ENCODE measurements at regions not wholly inside any gene's neighbourhood (a gene's known extent, or its start where the extent isn't known, plus 50 kb on each side); places are given as distances from the start of the nearest gene placed in this dataset.
"Not testable (repeated sequence)": the region's sequence is repeated elsewhere in the genome, so short reads cannot be mapped to it uniquely, and the experiment has no call there.

DNA sequence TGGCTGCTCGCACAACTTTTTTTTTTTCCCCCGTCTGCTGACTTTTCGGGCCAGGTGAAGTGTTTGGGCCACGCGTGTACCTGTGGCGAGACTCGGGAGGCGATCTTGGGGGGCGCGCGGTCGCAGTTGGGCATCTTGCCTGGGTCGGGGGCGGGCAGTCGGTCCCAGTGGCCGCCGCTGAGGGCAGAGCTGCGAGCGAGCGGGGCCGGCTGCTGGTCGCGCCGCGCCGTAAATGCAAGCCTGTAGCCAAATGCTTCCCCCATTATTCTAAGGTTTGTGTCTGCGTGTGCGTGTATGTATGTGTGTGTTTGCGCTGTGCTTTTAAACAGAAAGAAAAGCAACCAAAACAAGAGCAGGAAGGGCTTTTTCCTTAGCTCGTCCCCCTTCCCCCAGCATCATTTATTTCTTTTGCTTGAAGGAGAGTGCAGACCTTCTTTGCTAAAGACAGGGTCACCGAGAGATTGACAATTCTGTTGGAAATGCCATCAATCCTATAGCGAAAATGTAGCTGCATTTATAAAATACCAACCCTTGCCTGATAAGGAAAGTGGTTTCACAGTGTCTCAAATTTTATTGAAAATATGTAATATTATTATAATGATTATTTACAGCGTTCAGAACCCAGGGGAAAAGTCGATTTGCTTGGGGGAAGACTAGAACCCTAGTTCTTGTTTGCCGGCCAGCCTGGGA lies 143.2 kb upstream of the ZNF536 start:
- no peak for DNase-seq (ENCODE audit: low read depth in 3 of 3, low spot score in 2 of 3)

DNA sequence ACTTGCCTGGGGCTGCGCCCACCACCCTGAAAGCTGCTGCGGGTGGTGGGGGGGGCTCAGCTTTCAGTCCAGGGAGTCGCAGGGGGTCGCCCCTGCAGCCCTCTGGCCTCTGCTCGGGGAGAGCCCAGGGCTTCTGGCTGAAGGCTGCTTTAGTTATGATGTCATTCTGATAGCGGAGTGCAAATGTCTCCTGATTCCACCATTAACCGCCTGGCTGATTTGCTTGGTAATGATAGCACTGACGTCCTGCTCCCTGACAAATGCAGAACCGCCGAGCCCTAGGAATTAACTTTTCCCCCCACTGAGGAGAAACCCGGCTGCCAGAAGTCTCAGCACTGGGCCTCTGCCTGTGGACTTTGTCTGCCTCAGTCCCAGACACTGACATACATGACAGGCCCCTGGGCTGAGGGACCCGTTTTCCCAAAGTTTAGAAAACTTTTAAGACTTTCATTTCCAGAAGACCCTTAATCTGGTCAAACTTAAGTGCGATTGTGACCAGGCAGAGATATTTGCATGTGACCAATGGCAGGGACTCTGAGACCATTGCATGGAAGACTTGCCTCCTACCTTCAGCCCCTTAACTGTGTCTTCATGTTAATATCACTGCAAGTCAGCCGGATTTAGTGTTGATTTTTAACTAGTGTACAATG lies 142.5 kb upstream of the ZNF536 start:
- DNase-seq (ENCODE audit: low read depth in 3 of 3, low spot score in 2 of 3): no peak

DNA sequence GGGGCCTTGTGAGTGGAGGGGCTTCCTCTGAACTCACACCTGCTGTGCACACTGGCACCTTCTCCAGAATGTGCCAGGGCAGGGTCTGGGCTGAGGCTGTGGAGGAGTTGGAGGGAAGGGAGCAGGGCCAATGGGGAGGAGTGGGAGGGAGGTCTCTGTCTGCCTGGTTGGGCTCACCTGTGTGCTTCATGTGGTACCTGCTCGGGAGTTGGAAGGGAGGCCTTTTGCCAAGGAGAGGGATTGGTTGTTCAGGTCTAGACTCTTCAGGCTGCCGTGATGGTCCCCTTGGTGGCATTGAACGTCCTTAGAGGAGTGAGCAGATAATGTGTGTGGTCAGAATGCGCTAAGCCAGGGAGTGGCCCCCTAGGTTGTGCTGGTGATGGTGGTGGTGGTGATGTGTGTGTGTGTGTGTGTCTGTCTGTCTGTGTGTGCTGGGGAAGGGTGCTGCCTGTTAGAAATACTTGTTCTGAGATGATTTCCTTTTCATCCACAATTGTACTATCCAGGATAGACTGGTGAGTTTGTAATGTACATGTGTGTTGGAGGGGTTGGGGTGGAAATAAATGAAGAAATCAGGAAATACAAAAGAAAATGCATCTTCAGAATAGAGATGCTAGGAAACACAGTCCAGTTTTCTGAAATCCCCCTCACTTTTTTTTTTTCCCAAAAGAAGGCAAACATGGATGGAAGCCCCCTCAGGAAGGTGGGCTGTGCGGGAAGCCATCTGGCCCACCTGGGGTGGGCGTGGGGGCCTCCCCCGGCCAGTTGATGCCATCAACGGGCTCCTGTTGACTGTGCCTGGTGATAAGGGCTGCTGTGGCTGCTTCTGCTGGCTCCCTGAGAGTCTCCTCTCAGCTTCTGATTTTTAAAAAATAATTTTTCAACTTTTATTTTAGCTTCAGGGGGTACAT lies 140.5 kb upstream of the ZNF536 start:
- DNase-seq (ENCODE audit: low read depth in 3 of 3, low spot score in 2 of 3): no peak

DNA sequence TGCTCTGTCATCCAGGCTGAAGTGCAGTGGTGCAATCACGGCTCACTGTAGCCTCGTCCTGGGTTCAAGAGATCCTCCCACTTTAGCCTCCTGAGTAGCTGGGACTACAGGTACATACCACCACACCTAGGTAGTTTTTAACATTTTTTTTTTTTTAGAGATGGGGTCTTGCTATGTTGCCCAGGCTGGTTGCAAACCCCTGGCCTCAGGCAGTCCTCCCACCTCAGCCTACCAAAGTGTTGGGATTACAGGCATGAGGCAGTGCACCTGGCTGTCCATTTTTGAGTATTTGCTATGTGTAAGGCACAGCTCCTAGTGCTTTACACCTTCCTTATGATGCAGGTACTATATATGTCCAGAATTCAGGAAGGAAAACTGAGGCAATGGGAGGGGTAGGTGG lies 138.8 kb upstream of the ZNF536 start:
- DNase-seq (ENCODE audit: low read depth in 3 of 3, low spot score in 2 of 3): no peak

DNA sequence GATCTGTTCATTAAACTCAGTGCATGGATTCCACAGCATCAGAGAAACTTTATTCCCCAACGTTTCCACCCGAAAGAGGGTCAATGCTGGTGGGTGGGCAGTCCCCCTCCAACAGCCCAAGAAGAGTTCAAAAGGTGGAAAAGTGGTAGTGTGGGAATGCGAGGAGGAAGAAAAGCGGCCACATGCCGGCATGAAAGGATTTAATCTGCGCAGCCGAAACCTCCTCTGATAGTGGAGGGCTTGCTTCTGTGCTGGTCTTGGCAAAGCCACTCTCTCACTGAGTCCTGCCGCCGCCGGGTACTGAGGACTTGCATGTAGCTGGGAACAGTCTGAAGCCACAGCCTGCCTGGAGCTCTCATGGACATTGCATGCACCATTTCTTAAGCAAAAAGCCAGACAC lies 136.2 kb upstream of the ZNF536 start:
- no peak for DNase-seq (ENCODE audit: low read depth in 3 of 3, low spot score in 2 of 3)

DNA sequence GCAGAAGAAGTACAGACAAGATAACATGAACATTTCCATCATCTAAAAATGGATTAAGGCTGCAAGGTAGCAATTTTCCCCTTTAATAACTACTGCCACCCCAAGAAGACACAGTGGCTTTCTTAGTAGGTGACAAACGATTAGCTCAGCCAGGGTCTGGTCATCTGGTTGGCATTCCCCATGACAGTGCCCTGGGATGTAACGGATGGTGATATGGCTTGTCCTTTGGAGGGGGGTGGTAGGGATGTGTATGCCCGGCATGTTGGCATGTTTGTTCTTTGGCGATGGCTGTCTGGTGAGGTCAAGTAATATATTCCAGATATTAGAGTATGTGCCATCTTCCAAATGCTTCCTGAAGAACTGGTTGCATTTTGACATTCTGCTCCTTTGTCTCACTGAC lies 135.6 kb upstream of the ZNF536 start:
- DNase-seq (ENCODE audit: low read depth in 3 of 3, low spot score in 2 of 3): no peak

DNA sequence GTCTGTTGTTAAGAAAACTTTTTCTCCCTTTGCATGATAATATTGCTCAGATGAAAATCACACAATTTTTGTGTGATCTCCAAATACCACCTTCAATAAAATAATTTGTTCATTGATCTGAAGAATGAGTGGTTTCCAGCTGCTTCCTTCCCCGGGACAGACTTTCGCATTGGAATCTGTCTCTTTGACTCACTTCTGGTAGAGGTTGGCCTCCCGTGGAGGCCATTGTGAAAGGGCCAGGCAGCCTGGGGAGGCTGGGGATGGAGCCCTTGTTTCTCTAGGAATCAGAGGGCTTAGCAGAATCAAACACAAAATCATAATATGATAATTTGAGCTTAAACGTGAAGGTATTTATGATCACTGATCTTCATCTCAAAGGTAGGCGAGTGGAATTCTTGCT lies 135.0 kb upstream of the ZNF536 start:
- no peak for DNase-seq (ENCODE audit: low read depth in 3 of 3, low spot score in 2 of 3)

DNA sequence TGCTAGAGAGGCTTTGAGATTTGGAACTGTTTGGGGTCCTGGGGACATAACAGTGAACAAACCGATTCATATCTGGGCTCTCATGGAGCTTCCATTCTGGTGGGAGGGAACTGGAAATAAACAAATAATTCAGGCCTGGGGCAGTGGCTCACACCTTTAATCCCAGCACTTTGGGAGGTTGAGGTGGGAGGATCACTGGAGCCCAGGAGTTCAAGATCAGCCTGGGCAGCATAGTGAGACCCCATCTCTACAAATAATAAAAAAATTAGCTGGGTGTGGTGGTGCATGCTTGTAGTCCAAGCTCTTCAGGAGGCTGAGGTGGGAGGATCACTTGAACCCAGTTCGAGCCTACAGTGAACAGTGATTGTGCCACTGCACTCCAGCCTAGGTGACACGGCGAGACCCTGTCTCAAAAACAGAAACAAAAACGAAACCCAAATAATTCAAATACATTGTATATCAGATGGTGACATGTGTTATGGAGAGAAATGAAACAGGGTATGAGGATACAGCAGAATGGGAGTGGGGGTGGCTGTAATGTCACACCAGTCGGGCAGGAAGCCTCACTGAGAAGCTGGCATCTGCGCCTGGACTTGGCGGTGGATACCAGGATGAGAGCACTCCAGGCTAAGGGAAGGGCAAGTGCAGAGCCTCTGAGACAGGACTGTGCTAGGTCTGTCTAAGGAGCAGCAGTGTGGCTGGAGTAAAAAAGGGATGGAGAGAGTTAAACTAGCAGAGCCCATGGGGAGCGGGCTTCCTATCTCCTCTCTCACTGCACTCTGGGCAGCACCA lies 131.1 kb upstream of the ZNF536 start:
- DNase-seq (ENCODE audit: low read depth in 3 of 3, low spot score in 2 of 3): no peak

DNA sequence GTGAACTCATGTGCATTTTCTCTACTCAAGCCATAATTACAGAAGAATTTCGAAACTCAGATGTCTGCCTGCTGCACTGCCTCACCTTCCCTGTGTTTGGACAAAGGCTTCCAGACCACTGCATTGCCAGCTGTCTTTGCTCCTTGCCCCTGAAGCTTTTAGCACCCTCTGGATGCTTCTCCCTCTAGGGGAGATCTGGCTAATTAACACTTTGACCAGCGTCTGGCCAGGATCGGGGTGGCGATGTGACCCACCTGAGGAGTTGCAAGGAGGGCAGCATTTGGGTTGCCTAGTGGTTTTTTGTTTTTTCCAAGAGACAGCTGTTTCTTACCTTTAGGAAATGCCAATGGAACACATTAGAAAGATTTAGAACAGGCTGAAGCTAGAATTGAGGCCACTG lies 127.7 kb upstream of the ZNF536 start:
- DNase-seq (ENCODE audit: low read depth in 3 of 3, low spot score in 2 of 3): no peak

DNA sequence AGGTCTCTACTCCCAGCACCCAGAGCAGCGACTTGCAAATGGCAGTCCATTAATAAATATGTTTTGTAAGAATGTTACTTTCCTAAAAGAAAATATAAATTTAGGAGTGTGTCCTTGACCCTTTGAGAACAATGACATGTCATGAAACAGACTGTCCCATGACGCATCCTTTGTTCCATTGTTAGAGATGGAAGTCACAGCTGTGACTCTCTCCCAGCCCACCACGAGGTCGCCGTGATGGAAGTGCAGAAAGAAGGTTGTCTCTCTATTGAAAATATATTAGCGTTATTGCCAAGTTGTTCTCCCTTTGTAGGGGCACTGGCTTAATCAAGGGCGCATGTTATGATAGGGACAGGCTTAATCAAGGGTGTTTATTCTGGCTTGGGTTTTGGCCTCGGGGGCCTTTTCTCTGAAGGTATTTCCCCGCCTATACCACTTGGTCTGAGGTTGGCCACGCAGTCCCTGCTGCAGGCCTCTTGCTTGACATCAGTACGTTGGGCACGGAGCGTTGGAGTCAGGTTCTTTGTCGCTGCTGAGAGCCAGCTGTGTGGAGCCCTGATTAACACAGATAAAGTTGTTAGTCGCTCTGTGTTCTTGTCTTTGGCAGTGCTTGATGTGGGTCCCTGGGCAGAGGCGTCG lies 126.7 kb upstream of the ZNF536 start:
- no peak for DNase-seq (ENCODE audit: low read depth in 3 of 3, low spot score in 2 of 3)

DNA sequence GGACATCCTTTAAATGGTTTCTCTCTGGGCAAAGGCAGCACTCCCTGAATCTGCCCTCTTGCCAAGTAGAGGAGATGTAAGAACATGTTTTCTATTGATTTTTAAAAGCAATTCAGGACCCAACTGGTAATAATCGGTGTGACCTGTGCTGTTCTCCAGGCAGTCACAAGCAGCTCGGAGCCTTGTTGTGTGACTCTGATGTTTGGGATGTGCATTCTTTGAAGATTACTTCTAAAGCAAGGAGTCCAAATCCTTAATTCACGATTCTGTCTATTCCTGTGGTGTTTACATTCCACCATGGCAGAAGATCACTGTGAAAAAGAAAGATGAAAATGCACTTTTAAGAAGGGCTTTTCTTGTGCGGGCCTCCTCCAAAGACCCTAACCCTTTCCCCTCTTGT lies 122.3 kb upstream of the ZNF536 start:
- DNase-seq (ENCODE audit: low read depth in 3 of 3, low spot score in 2 of 3): no peak

DNA sequence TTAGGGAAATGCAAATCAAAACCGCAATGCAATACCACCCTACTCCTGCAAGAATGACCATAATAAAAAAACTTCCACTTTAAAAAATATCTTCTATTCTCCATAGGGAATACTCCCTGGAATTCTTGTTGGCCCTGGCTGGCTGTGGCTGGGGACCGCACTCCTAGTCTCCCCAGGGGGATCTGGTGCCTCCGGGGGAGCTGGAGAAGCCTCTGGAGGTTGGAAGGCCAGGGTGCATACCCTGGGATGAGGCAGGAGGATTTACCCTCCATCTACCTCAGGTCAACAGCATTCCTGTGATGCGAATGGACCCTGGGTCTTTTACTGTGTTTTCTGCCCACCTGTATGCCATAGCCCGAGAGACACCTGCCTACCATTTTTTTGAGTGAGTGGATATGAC lies 120.0 kb upstream of the ZNF536 start:
- DNase-seq (ENCODE audit: low read depth in 3 of 3, low spot score in 2 of 3): no peak

DNA sequence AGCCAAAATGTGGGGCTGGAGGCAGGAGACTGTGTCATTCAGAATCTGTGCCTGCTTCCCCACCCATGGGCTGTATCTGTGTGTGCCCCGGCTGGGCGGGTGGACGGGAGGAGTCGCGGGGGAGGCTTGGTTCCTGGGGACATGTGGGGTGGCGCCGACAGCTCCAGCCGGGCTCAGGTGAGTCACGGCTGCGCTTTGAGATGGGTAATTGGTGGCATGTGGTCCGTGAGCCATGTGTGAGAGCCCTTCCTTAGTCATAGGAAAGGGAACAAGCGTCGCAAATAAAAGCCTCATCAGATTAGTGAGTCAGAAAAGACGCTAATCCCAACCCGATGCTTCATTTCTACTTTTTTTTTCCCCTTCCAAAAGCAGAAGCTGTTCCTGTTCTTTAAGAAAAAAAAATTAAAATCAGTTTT lies 118.6 kb upstream of the ZNF536 start:
- no peak for DNase-seq (ENCODE audit: low read depth in 3 of 3, low spot score in 2 of 3)

DNA sequence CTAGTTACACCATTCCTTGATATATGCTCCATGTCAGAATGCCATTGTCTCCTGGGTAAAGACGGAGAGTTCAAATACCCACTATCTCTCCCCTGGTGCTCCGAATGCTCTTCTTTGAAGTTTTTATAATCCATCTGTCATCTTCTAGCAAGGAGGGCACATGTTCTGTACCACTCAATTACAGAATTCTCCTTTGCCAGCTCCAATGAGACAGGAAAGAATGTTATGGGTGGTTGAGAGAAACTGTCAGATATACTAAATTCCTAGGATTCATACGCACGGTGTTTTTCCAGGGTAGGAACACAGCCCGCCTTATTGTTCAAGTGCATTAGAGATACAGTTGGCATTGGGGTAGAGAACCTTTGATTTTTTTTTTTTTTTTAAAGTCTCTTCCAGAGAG lies 118.0 kb upstream of the ZNF536 start:
- DNase-seq (ENCODE audit: low read depth in 3 of 3, low spot score in 2 of 3): no peak

DNA sequence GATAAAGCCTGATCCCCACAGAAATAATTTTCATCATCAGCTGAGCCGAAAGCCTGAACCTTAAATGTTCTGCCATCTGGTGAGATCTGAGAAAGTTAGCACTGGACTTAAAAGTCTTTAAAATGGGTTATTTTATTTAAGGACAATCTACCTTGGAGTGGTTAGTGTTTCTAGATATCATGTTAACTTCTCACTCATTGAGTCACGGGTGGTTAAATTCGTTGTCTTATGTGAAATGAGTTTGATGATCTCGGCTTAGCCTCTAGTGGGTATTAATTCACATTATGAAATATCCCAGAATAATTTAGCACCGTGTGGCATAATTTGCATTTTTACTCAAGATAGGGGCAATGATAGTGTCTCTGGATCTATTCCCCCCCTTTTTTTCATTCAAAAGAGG lies 117.4 kb upstream of the ZNF536 start:
- DNase-seq (ENCODE audit: low read depth in 3 of 3, low spot score in 2 of 3): no peak

DNA sequence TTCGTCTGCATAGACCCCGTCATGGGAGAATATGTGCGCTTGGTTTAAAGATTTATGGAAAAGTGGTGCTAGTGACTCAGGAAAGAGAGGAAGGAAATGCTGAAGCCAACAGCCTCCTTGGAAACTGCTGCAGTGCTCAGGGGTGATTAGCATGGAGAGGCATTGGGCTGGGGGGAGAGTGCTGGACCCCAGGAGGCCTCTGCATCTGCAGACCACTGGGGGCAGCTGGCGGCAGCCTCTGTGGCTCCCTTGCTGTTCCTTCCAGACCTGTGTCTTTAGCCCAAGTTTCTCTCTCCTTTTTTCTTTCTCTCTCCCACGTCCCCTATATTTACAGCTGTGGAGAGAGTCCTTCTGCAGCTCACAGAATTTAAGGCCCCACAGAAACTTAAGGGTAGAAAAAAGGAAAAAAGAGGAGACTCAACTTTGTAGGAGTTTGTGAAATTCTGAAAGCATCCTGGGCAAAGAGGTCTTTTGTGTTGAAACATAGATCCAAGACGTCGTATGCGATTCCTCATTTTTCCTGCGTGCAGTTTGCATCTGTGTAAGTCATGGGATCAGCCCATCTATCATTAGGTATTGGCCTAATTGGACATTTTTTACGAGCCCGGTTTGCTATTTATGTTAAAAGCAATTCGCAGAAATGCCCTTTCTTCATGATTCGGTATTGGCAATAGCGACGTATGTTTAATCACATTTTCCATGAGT lies 116.2 kb upstream of the ZNF536 start:
- DNase-seq (ENCODE audit: low read depth in 3 of 3, low spot score in 2 of 3): no peak

DNA sequence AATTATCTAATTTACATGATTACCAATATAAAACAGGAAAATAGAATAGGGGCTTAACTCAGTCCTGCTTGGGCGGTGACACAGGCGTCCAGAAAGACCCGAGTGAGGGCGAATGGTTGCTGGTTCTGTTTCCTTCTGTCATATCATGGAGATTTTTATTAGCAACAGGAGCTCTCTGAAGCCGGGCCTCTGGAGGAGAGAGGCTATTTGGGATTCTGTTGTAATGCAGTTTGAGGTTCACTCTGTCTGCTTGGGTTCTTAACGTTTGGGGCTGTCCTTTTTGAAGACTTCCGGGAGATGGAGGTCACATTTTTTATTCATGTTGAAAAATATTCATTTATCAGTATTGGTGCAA lies 115.7 kb upstream of the ZNF536 start:
- DNase-seq (ENCODE audit: low read depth in 3 of 3, low spot score in 2 of 3): no peak

DNA sequence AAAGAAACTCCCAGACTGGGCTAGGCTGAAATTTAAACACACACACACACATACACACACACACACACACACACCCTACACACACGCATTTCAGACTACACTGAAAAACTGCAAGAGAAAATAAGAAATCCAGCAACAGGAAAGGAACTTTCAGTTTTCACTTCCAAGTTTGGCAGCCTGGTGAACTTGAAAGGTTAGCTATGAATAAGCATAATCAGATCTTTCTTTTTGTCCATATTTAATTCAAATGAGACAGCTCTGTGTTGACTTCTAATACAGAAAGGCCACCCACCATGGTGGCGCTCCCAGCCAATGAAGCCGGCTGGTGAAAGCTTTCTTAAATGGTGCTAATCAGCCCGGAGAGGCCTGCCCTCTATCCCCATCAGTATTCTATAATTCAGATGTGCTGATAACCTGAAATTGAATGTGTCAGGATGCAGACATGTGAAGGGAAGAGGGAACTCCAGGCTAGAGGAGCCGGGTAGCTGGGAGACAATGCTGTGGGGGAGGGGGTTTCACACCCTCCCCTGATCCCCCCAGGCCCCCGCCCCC lies 108.3 kb upstream of the ZNF536 start:
- no peak for DNase-seq (ENCODE audit: low read depth in 3 of 3, low spot score in 2 of 3)

DNA sequence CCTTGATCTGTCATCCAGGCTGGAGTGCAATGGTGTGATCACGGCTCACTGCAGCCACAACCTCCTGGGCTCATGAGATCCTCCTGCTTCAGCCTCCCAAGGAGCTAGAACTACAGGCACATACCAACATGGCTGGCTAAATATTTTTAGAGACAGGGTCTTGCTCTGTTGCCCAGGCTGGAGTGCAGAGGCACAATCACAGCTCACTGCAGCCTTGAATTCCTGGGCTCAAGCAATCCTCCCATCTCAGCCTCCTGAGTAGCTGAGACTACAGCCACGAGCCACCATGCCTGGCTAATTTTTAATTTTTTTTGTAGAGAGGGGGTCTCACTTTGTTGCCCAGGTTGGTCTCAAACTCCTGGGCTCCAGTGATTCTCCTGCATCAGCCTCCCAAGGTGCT lies 106.3 kb upstream of the ZNF536 start:
- not testable (repeated sequence) for DNase-seq (ENCODE audit: low read depth in 3 of 3, low spot score in 2 of 3)

DNA sequence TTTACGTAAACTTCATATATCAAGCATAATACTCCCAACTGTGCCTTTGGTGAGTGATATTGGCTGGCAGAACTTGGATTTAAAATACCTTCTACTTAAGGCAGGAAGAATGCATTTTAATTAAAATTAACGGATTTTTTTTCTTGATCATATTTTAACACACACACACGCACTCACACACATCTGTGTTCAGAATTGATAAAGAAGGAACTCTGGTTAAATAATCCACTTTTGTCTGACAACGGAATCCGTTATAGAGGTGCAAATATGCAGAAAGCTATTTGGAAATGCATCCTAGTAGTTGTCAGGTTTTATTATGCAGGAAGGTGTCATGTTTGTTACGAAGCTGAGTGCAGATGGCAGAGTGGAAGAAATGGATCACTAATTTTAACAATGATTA lies 105.5 kb upstream of the ZNF536 start:
- no peak for DNase-seq (ENCODE audit: low read depth in 3 of 3, low spot score in 2 of 3)
